Spleen (tissue), 11 donors: ENCODE measurements at regions not wholly inside any gene's neighbourhood (a gene's known extent, or its start where the extent isn't known, plus 50 kb on each side); places are given as distances from the start of the nearest gene placed in this dataset.
A peak's percentile ranks its signal among the peaks of the same experiment; 100 is the strongest.

Source experiments
- DNase-seq: peaks from one replicate; pipeline ENCODE4 v3.0.0-alpha.2; 2020
- H3K27ac ChIP-seq, 8 donors: fragments of 200-600 bp; sonication (generic) in 7 of 8; 1 replicate in 4 of 8; 2 replicates in 4 of 8; pipeline versions ENCODE4 v1.5.0 to v1.8.0; 2016 to 2021; ENCODE audit warnings: inconsistent platforms in 4 of 8, mild to moderate bottlenecking in 4 of 8, moderate library complexity in 1 of 8
- H3K27me3 ChIP-seq, 7 donors: fragments of 200-600 bp; sonication (generic) in 6 of 7; replicated peaks in 1 of 7; 1 replicate in 4 of 7; 2 replicates in 3 of 7; pipeline versions ENCODE4 v1.5.0 to v1.8.0; 2016 to 2021; ENCODE audit warnings: inconsistent platforms in 3 of 7, mild to moderate bottlenecking in 1 of 7
- H3K36me3 ChIP-seq, 6 donors: fragments of 200-600 bp; sonication (generic) in 5 of 6; 1 replicate in 4 of 6; 2 replicates in 2 of 6; pipeline versions ENCODE4 v1.5.0 to v1.8.0; 2016 to 2021; ENCODE audit warnings: inconsistent platforms in 2 of 6
- H3K4me1 ChIP-seq, 6 donors: fragments of 200-600 bp; sonication (generic) in 5 of 6; 1 replicate in 3 of 6; 2 replicates in 3 of 6; pipeline versions ENCODE4 v1.5.0 to v1.8.0; 2016 to 2021; ENCODE audit warnings: inconsistent platforms in 3 of 6
- H3K4me3 ChIP-seq, 8 donors: fragments of 200-600 bp; sonication (generic) in 7 of 8; 1 replicate in 4 of 8; 2 replicates in 4 of 8; pipeline versions ENCODE4 v1.5.0 to v1.8.0; 2016 to 2021; ENCODE audit warnings: inconsistent platforms in 4 of 8, mild to moderate bottlenecking in 4 of 8, moderate library complexity in 2 of 8
- H3K9me3 ChIP-seq, 8 donors: fragments of 200-600 bp; sonication (generic) in 7 of 8; 1 replicate in 4 of 8; 2 replicates in 4 of 8; pipeline versions ENCODE4 v1.5.0 to v1.8.0; 2016 to 2021; ENCODE audit warnings: inconsistent platforms in 4 of 8
- POLR2A ChIP-seq, 3 donors: fragments of 450-650 bp; IDR thresholded peaks; one replicate each; pipeline ENCODE4 v1.5.1; 2017; ENCODE audit warnings: antibody characterized with exemption in 3 of 3, mild to moderate bottlenecking in 1 of 3
- POLR2AphosphoS5 ChIP-seq, 3 donors: sonication (generic); formaldehyde crosslinking; IDR thresholded peaks; one replicate each; pipeline ENCODE4 v1.5.1; 2017; ENCODE audit warnings: antibody characterized with exemption in 3 of 3
- WGBS, 5 donors: extraction: QIAGEN DNeasy Blood & Tissue Kit in 3 of 5; methylation state at CpG; one replicate each; pipeline versions ENCODE4 v1.1.5 to v1.1.7; 2013 to 2018; 5-methylcytosine and 5-hydroxymethylcytosine counted together
- intact Hi-C: fragments of 100-400 bp; cut with DNase I; formaldehyde crosslinking; loops from one replicate; pipeline ENCODE4 v1.15.0; 2023; ENCODE audit warnings: low total_unique reads
- TF ChIP-seq, protein P1 (sequence below), 11 experiments: fragments of 200-600 bp in 7 of 11; fragments of 450-650 bp in 4 of 11; sonication (generic) in 4 of 11; IDR thresholded peaks in 8 of 11; conservative IDR thresholded peaks in 3 of 11; 1 replicate in 7 of 11; 2 replicates in 4 of 11; pipeline versions ENCODE4 v1.4.0 to v1.8.0; 2016 to 2021; ENCODE audit warnings: antibody characterized with exemption in 11 of 11, inconsistent platforms in 4 of 11, mild to moderate bottlenecking in 1 of 11
- donor health status: healthy with polysubstance abuse.
- donor health status: DM: no; HTN: no; CAD: no; lungs with moderate emphysema.
- donor health status: DM: no; HTN: no; CAD: no.
- donor health status: Bipolar disorder and iron deficiency.
- donor health status: healthy.
- donor health status: DM: no; HTN: no; CAD: no.
- donor health status: DM: yes; HTN: yes; CAD: no.

DNA sequence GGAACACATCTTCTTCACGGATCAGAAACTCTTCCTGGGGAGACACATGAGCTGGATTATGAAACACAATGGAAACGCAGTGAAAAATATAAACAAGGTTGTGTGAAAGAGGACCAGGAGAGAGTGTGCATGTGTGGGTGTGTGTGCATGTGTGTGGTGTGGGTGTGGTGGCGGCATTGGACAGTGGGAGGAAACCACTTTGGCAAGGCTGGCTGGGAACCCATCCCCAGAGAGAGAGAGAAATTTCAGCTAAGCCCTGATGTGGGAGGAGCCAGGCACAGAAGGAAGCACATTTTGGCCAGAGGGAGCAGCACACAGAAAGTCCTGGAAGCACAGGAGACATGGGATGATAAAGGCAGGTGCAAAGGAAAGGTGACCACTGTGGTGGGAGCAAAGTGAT, 147.6 kb upstream of the COPS8 start:
- no peaks in the 10 kb centered on the region for H3K9me3 ChIP-seq
- peaks cover 0 to 7% (median 0%) of the 10 kb centered on the region in 7 donors for H3K27me3 ChIP-seq
- no peak for DNase-seq
- no peak overlapping the region for H3K27ac ChIP-seq
- TF ChIP-seq, protein P1, sequence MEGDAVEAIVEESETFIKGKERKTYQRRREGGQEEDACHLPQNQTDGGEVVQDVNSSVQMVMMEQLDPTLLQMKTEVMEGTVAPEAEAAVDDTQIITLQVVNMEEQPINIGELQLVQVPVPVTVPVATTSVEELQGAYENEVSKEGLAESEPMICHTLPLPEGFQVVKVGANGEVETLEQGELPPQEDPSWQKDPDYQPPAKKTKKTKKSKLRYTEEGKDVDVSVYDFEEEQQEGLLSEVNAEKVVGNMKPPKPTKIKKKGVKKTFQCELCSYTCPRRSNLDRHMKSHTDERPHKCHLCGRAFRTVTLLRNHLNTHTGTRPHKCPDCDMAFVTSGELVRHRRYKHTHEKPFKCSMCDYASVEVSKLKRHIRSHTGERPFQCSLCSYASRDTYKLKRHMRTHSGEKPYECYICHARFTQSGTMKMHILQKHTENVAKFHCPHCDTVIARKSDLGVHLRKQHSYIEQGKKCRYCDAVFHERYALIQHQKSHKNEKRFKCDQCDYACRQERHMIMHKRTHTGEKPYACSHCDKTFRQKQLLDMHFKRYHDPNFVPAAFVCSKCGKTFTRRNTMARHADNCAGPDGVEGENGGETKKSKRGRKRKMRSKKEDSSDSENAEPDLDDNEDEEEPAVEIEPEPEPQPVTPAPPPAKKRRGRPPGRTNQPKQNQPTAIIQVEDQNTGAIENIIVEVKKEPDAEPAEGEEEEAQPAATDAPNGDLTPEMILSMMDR (IDR thresholded peaks at IDR 0.05 in 8 of 11, conservative IDR thresholded peaks at IDR 0.05 in 3 of 11) = no peak
- TF ChIP-seq POLR2AphosphoS5 (IDR thresholded peaks at IDR 0.05) (no peak), POLR2A (IDR thresholded peaks at IDR 0.05) (no peak)
- no peaks in the 10 kb centered on the region for H3K36me3 ChIP-seq
- H3K4me3 ChIP-seq = no peak overlapping the region
- 48 to 68% (median 50%) methylated on average over 3 of the region's 3 CpGs for WGBS, 5 donors
- intact Hi-C loops = no loop called here
- H3K4me1 ChIP-seq = peaks cover 8 to 40% (median 15%) of the 10 kb centered on the region in 6 donors

- peaks cover 0 to 7% (median 0%) of the 10 kb centered on the region in 7 donors for H3K27me3 ChIP-seq
- DNase-seq = peak; percentile 25
- intact Hi-C loops = no loop called here
- no peaks in the 10 kb centered on the region for H3K36me3 ChIP-seq
- TF ChIP-seq, protein P1 (IDR thresholded peaks at IDR 0.05 in 8 of 11, conservative IDR thresholded peaks at IDR 0.05 in 3 of 11) = no peak
- TF ChIP-seq POLR2A (IDR thresholded peaks at IDR 0.05) (no peak), POLR2AphosphoS5 (IDR thresholded peaks at IDR 0.05) (no peak)
- peaks cover 8 to 40% (median 15%) of the 10 kb centered on the region in 6 donors for H3K4me1 ChIP-seq
- no peaks in the 10 kb centered on the region for H3K9me3 ChIP-seq
- H3K27ac ChIP-seq = peak overlapping the region in 6 of 8 donors; percentile 51 to 84 (median 72)
- WGBS, 5 donors = 85 to 98% (median 94%) methylated on average over 2 of the region's 2 CpGs
- no peak overlapping the region for H3K4me3 ChIP-seq
These were observed 146.4 kb upstream of the COPS8 start for GRCh38 chr2:236939271-236939670.

GRCh38 chr2:236939721-236940231, 145.9 kb upstream of the COPS8 start:
- intact Hi-C loops = no loop called here
- WGBS, 5 donors = 43 to 70% (median 61%) methylated on average over 5 to 11 of the region's 11 CpGs
- H3K27ac ChIP-seq = peak overlapping the region in 7 of 8 donors; percentile 51 to 84 (median 69)
- TF ChIP-seq POLR2AphosphoS5 (IDR thresholded peaks at IDR 0.05) = peak; percentile 11 to 74 (median 60)
- TF ChIP-seq, protein P1 (IDR thresholded peaks at IDR 0.05 in 8 of 11, conservative IDR thresholded peaks at IDR 0.05 in 3 of 11) = no peak
- peaks cover 0 to 11% (median 0%) of the 10 kb centered on the region in 7 donors for H3K27me3 ChIP-seq
- no peak overlapping the region for H3K4me3 ChIP-seq
- no peaks in the 10 kb centered on the region for H3K9me3 ChIP-seq
- H3K4me1 ChIP-seq = peaks cover 8 to 40% (median 15%) of the 10 kb centered on the region in 6 donors
- no peaks in the 10 kb centered on the region for H3K36me3 ChIP-seq
- DNase-seq = peak; percentile 72

DNA sequence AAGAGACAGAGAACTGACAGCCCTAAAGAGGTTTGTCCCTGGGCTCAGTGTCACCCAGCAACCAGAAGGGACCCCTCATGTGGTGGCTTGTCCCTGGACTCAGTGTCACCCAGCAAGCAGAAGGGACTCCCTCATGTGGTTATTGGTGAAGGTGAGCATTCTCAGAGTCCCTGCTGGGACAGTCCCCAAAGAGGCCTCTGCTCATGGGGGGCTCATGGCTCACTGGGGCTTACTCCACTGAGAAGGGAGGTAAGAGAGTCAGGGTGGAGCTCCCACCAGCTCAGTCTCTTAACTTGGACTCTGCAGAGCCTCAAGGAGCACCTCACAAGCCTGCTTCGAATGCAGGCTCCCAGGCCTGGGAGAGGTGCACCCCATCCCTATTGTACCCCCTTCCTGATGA, 145.2 kb upstream of the COPS8 start:
- TF ChIP-seq POLR2A (IDR thresholded peaks at IDR 0.05) (no peak), POLR2AphosphoS5 (IDR thresholded peaks at IDR 0.05) (no peak)
- TF ChIP-seq, protein P1 (IDR thresholded peaks at IDR 0.05 in 8 of 11, conservative IDR thresholded peaks at IDR 0.05 in 3 of 11) = no peak
- H3K27me3 ChIP-seq = peaks cover 0 to 14% (median 0%) of the 10 kb centered on the region in 7 donors
- peaks cover 8 to 40% (median 15%) of the 10 kb centered on the region in 6 donors for H3K4me1 ChIP-seq
- no peaks in the 10 kb centered on the region for H3K36me3 ChIP-seq
- peak; percentile 49 for DNase-seq
- no peak overlapping the region for H3K4me3 ChIP-seq
- peak overlapping the region; percentile 35 to 84 (median 68) for H3K27ac ChIP-seq
- intact Hi-C loops = no loop called here
- 79 to 92% (median 82%) methylated on average over 1 of the region's 1 CpG for WGBS, 5 donors
- no peaks in the 10 kb centered on the region for H3K9me3 ChIP-seq
